ENCODE measurements at regions not wholly inside any gene's neighbourhood (a gene's known extent, or its start where the extent isn't known, plus 50 kb on each side); places are given as distances from the start of the nearest gene placed in this dataset.

DNA sequence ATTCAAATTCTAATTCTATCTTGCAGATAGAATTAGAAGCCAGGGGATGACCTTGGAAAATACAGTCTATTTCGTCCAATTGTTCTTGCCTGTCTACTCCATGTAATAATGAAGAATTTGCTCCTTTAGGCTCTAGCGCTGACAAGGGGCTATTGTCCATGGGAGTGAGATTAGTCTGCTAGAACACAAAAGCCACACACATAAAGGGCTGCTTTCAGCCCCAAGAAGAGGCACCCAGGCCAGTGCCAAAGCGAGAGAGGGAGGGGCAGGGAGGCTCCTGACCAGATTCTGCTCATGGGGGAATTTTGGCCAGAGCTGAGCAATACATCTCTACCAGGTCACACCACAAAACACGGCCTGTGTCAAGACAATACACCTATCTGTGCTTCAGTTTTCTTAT is 1306.9 kb downstream of the UQCRFS1 start:
- no peaks in the 10 kb centered on the region for H3K4me1 ChIP-seq (ENCODE audit: insufficient read depth, low read length)
- no peaks in the 10 kb centered on the region for H3K9me3 ChIP-seq (ENCODE audit: low read depth, low read length)
- H3K27me3 ChIP-seq (ENCODE audit: insufficient read depth, low read length) = no peaks in the 10 kb centered on the region
- no peak overlapping the region for H3K4me3 ChIP-seq (ENCODE audit: low read length)

GRCh38 chr19:27905074-27905473 is 1307.9 kb downstream of the UQCRFS1 start:
- no peaks in the 10 kb centered on the region for H3K9me3 ChIP-seq (ENCODE audit: low read depth, low read length)
- H3K4me1 ChIP-seq (ENCODE audit: insufficient read depth, low read length) = no peaks in the 10 kb centered on the region
- no peak overlapping the region for H3K4me3 ChIP-seq (ENCODE audit: low read length)
- H3K27me3 ChIP-seq (ENCODE audit: insufficient read depth, low read length) = no peaks in the 10 kb centered on the region

GRCh38 chr19:27901078-27901477 is 1311.9 kb downstream of the UQCRFS1 start:
- H3K4me3 ChIP-seq (ENCODE audit: low read length) = no peak overlapping the region
- H3K27me3 ChIP-seq (ENCODE audit: insufficient read depth, low read length) = no peaks in the 10 kb centered on the region
- no peaks in the 10 kb centered on the region for H3K9me3 ChIP-seq (ENCODE audit: low read depth, low read length)
- H3K4me1 ChIP-seq (ENCODE audit: insufficient read depth, low read length) = no peaks in the 10 kb centered on the region

GRCh38 chr19:27896091-27896490 is 1316.9 kb downstream of the UQCRFS1 start:
- Histone ChIP-seq H3K4me3 (ENCODE audit: low read length) (no peak overlapping the region), H3K27me3 (ENCODE audit: insufficient read depth, low read length) (no peaks in the 10 kb centered on the region), H3K9me3 (ENCODE audit: low read depth, low read length) (no peaks in the 10 kb centered on the region), H3K4me1 (ENCODE audit: insufficient read depth, low read length) (no peaks in the 10 kb centered on the region)

GRCh38 chr19:27894906-27895754 is 1317.8 kb downstream of the UQCRFS1 start:
- Histone ChIP-seq H3K9me3 (ENCODE audit: low read depth, low read length) (no peaks in the 10 kb centered on the region), H3K27me3 (ENCODE audit: insufficient read depth, low read length) (no peaks in the 10 kb centered on the region), H3K4me1 (ENCODE audit: insufficient read depth, low read length) (no peaks in the 10 kb centered on the region)

GRCh38 chr19:27892500-27892899 is 1320.5 kb downstream of the UQCRFS1 start:
- Histone ChIP-seq H3K9me3 (ENCODE audit: low read depth, low read length) (no peaks in the 10 kb centered on the region), H3K4me1 (ENCODE audit: insufficient read depth, low read length) (no peaks in the 10 kb centered on the region), H3K27me3 (ENCODE audit: insufficient read depth, low read length) (no peaks in the 10 kb centered on the region), H3K4me3 (ENCODE audit: low read length) (no peak overlapping the region)

More at GRCh38 chr19:27894906-27895754, 1317.8 kb downstream of the UQCRFS1 start:
- H3K4me3 ChIP-seq (ENCODE audit: low read length) = no peak overlapping the region

- Histone ChIP-seq H3K27me3 (ENCODE audit: insufficient read depth, low read length) (no peaks in the 10 kb centered on the region), H3K9me3 (ENCODE audit: low read depth, low read length) (no peaks in the 10 kb centered on the region)
These were observed 1321.5 kb downstream of the UQCRFS1 start for GRCh38 chr19:27891411-27891810.

GRCh38 chr19:27890696-27891095 is 1322.3 kb downstream of the UQCRFS1 start:
- Histone ChIP-seq H3K4me3 (ENCODE audit: low read length) (no peak overlapping the region), H3K27me3 (ENCODE audit: insufficient read depth, low read length) (no peaks in the 10 kb centered on the region), H3K9me3 (ENCODE audit: low read depth, low read length) (no peaks in the 10 kb centered on the region), H3K4me1 (ENCODE audit: insufficient read depth, low read length) (no peaks in the 10 kb centered on the region)

More at GRCh38 chr19:27891411-27891810, 1321.5 kb downstream of the UQCRFS1 start:
- no peaks in the 10 kb centered on the region for H3K4me1 ChIP-seq (ENCODE audit: insufficient read depth, low read length)
- H3K4me3 ChIP-seq (ENCODE audit: low read length) = no peak overlapping the region

GRCh38 chr19:27890206-27890605 is 1322.7 kb downstream of the UQCRFS1 start:
- Histone ChIP-seq H3K27me3 (ENCODE audit: insufficient read depth, low read length) (no peaks in the 10 kb centered on the region), H3K9me3 (ENCODE audit: low read depth, low read length) (no peaks in the 10 kb centered on the region), H3K4me3 (ENCODE audit: low read length) (no peak overlapping the region), H3K4me1 (ENCODE audit: insufficient read depth, low read length) (no peaks in the 10 kb centered on the region)

- Histone ChIP-seq H3K9me3 (ENCODE audit: low read depth, low read length) (no peaks in the 10 kb centered on the region), H3K27me3 (ENCODE audit: insufficient read depth, low read length) (no peaks in the 10 kb centered on the region), H3K4me3 (ENCODE audit: low read length) (no peak overlapping the region), H3K4me1 (ENCODE audit: insufficient read depth, low read length) (no peaks in the 10 kb centered on the region)
These were observed 1323.8 kb downstream of the UQCRFS1 start for GRCh38 chr19:27889156-27889555.

- Histone ChIP-seq H3K27me3 (ENCODE audit: insufficient read depth, low read length) (no peaks in the 10 kb centered on the region), H3K4me3 (ENCODE audit: low read length) (no peak overlapping the region), H3K9me3 (ENCODE audit: low read depth, low read length) (no peaks in the 10 kb centered on the region), H3K4me1 (ENCODE audit: insufficient read depth, low read length) (no peaks in the 10 kb centered on the region)
These were observed 1325.0 kb downstream of the UQCRFS1 start for GRCh38 chr19:27887946-27888345.

- H3K4me3 ChIP-seq (ENCODE audit: low read length) = no peak overlapping the region
- no peaks in the 10 kb centered on the region for H3K27me3 ChIP-seq (ENCODE audit: insufficient read depth, low read length)
- H3K4me1 ChIP-seq (ENCODE audit: insufficient read depth, low read length) = no peaks in the 10 kb centered on the region
- H3K9me3 ChIP-seq (ENCODE audit: low read depth, low read length) = no peaks in the 10 kb centered on the region
These were observed 1327.6 kb downstream of the UQCRFS1 start for GRCh38 chr19:27885359-27885758.

DNA sequence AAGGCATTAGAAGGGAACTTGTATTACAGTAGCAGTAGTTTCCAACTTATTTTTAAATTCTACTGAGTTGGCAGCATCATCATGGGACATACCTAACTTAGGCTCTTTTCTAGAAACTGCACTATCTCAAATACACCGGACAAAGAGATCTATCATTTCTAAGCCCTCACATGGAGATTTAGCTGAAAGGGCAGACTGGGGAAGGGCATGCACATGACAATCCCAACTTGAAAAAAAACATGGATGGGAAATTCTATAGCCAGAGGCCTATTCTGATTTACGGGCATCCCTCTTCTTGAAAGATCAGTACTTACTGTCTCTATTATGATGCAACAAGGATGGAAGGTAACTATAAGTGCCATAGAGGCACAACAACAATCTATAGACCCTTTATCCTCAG is 1328.6 kb downstream of the UQCRFS1 start:
- Histone ChIP-seq H3K9me3 (ENCODE audit: low read depth, low read length) (no peaks in the 10 kb centered on the region), H3K4me1 (ENCODE audit: insufficient read depth, low read length) (no peaks in the 10 kb centered on the region), H3K27me3 (ENCODE audit: insufficient read depth, low read length) (no peaks in the 10 kb centered on the region), H3K4me3 (ENCODE audit: low read length) (no peak overlapping the region)

DNA sequence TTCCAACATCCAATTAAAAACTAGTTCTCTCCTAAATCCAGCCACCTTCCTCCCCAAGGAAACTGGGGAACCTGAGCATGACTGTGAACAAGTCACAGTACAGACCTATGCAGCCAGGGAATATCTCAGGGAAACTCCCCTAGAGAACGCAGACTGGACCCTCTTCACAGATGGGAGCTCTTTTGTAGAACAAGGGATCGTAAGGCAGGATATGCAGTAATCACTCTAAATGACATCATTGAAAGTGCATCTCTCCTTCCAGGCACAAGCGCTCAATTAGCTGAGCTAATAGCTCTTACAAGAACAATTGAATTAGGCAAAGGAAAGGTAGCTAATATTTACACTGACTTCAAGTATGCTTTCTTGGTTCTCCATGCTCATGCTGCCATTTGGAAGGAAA is 1331.7 kb downstream of the UQCRFS1 start:
- no peaks in the 10 kb centered on the region for H3K9me3 ChIP-seq (ENCODE audit: low read depth, low read length)
- no peak overlapping the region for H3K4me3 ChIP-seq (ENCODE audit: low read length)
- H3K4me1 ChIP-seq (ENCODE audit: insufficient read depth, low read length) = no peaks in the 10 kb centered on the region
- no peaks in the 10 kb centered on the region for H3K27me3 ChIP-seq (ENCODE audit: insufficient read depth, low read length)

- H3K4me1 ChIP-seq (ENCODE audit: insufficient read depth, low read length) = no peaks in the 10 kb centered on the region
- no peaks in the 10 kb centered on the region for H3K27me3 ChIP-seq (ENCODE audit: insufficient read depth, low read length)
- no peak overlapping the region for H3K4me3 ChIP-seq (ENCODE audit: low read length)
- H3K9me3 ChIP-seq (ENCODE audit: low read depth, low read length) = peaks cover 5% of the 10 kb centered on the region
These were observed 1335.9 kb downstream of the UQCRFS1 start for GRCh38 chr19:27876976-27877512.

GRCh38 chr19:27876489-27876888 is 1336.5 kb downstream of the UQCRFS1 start:
- no peak overlapping the region for H3K4me3 ChIP-seq (ENCODE audit: low read length)
- no peaks in the 10 kb centered on the region for H3K27me3 ChIP-seq (ENCODE audit: insufficient read depth, low read length)

More at GRCh38 chr19:27876489-27876888, 1336.5 kb downstream of the UQCRFS1 start:
- Histone ChIP-seq H3K9me3 (ENCODE audit: low read depth, low read length) (peaks cover 5% of the 10 kb centered on the region), H3K4me1 (ENCODE audit: insufficient read depth, low read length) (no peaks in the 10 kb centered on the region)

All from mononuclear cell (primary cell).